Suprapubic skin (tissue), 3 donors: ENCODE measurements at regions not wholly inside any gene's neighbourhood (a gene's known extent, or its start where the extent isn't known, plus 50 kb on each side); places are given as distances from the start of the nearest gene placed in this dataset.

Source experiments
- POLR2A ChIP-seq, 2 donors: fragments of 450-650 bp; IDR thresholded peaks; one replicate each; pipeline ENCODE4 v1.6.1; 2017; ENCODE audit warnings: antibody characterized with exemption in 2 of 2, mild to moderate bottlenecking in 2 of 2, moderate library complexity in 2 of 2
- TF ChIP-seq, protein P1 (sequence below), 2 donors: fragments of 200-600 bp in 1 of 2; fragments of 450-650 bp in 1 of 2; sonication (generic) in 1 of 2; IDR thresholded peaks; one replicate each; pipeline ENCODE4 v1.5.1; 2016 to 2019; ENCODE audit warnings: antibody characterized with exemption in 2 of 2, mild to moderate bottlenecking in 1 of 2, moderate library complexity in 1 of 2

DNA sequence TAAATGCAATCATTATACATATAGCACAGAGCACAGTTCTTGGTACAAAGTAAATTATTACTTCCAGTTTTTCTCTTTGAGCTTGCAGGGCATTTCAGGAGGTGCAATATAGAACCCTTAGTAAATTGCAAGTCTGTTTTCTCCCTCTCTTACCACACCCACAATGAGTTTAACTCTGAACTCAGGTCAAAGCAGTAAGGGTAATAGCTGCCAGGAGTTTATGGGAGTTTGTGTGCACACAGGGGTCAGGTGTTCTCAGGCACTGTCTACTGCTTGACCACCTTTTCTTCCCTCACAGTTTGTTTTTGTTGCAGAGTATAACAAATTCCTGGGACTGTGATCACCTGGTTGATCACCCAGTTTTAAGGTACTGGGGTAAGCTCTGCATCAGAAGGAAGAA lies 478.5 kb upstream of the TENM4 start:
- TF ChIP-seq, protein P1, sequence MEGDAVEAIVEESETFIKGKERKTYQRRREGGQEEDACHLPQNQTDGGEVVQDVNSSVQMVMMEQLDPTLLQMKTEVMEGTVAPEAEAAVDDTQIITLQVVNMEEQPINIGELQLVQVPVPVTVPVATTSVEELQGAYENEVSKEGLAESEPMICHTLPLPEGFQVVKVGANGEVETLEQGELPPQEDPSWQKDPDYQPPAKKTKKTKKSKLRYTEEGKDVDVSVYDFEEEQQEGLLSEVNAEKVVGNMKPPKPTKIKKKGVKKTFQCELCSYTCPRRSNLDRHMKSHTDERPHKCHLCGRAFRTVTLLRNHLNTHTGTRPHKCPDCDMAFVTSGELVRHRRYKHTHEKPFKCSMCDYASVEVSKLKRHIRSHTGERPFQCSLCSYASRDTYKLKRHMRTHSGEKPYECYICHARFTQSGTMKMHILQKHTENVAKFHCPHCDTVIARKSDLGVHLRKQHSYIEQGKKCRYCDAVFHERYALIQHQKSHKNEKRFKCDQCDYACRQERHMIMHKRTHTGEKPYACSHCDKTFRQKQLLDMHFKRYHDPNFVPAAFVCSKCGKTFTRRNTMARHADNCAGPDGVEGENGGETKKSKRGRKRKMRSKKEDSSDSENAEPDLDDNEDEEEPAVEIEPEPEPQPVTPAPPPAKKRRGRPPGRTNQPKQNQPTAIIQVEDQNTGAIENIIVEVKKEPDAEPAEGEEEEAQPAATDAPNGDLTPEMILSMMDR (IDR thresholded peaks at IDR 0.05), result no peak
- no peak for TF ChIP-seq POLR2A (IDR thresholded peaks at IDR 0.05)
